Left lung (tissue), 4 donors: ENCODE measurements at regions not wholly inside any gene's neighbourhood (a gene's known extent, or its start where the extent isn't known, plus 50 kb on each side); places are given as distances from the start of the nearest gene placed in this dataset.

Source experiments
- ATAC-seq: fragments of 200-7000 bp; cut with Tn5 transposase; one replicate; pipeline ENCODE4 v1.9.1; 2020; ENCODE audit warnings: moderate library complexity
- DNase-seq, 4 donors: peaks; one replicate each; pipeline ENCODE4 v3.0.0-alpha.2; 2013 to 2020
- H3K27ac ChIP-seq, 2 donors: fragments of 200-600 bp; sonication (generic) in 1 of 2; one replicate each; pipeline versions ENCODE4 v1.5.0 to v1.8.0; 2020 to 2021
- H3K27me3 ChIP-seq, 2 donors: fragments of 200-600 bp; sonication (generic) in 1 of 2; one replicate each; pipeline versions ENCODE4 v1.5.0 to v1.8.0; 2020 to 2021
- H3K36me3 ChIP-seq, 2 donors: fragments of 200-600 bp; sonication (generic) in 1 of 2; one replicate each; pipeline versions ENCODE4 v1.5.0 to v1.8.0; 2020 to 2021
- H3K4me1 ChIP-seq, 2 donors: fragments of 200-600 bp; one replicate each; pipeline ENCODE4 v1.8.0; 2021
- H3K4me3 ChIP-seq, 2 donors: fragments of 200-600 bp; sonication (generic) in 1 of 2; one replicate each; pipeline versions ENCODE4 v1.5.0 to v1.8.0; 2020 to 2021; ENCODE audit warnings: mild to moderate bottlenecking in 1 of 2
- H3K9me3 ChIP-seq, 2 donors: fragments of 200-600 bp; sonication (generic) in 1 of 2; one replicate each; pipeline versions ENCODE4 v1.5.0 to v1.8.0; 2020 to 2021
- CTCF ChIP-seq, 2 donors: fragments of 200-600 bp; sonication (generic) in 1 of 2; IDR thresholded peaks; one replicate each; pipeline versions ENCODE4 v1.5.0 to v1.8.0; 2021; ENCODE audit warnings: antibody characterized with exemption in 2 of 2
- intact Hi-C, 2 donors: fragments of 100-400 bp; cut with DNase I; formaldehyde crosslinking; loops; one replicate each; pipeline versions ENCODE4 v1.11.2 to v1.14.2; 2022
- donor health status: DM: no; HTN: yes; CAD: no.
- donor health status: DM: no; HTN: no; CAD: no.

- Histone ChIP-seq H3K36me3 (no peaks in the 10 kb centered on the region), H3K27ac (no peak overlapping the region), H3K27me3 (no peaks in the 10 kb centered on the region), H3K4me3 (no peak overlapping the region), H3K4me1 (peaks cover 0 to 9% of the 10 kb centered on the region in 2 donors), H3K9me3 (no peaks in the 10 kb centered on the region)
- DNase-seq = no peak
- TF ChIP-seq CTCF (IDR thresholded peaks at IDR 0.05) = no peak
- ATAC-seq = no peak
- intact Hi-C loops = no loop called here
Measured at GRCh38 chr7:106595922-106596321, 65.0 kb downstream of the CCDC71L start.

- no peaks in the 10 kb centered on the region for H3K27me3 ChIP-seq
- H3K27ac ChIP-seq = no peak overlapping the region
- no peak for TF ChIP-seq CTCF (IDR thresholded peaks at IDR 0.05)
- no peak for ATAC-seq
- no peak overlapping the region for H3K4me3 ChIP-seq
- H3K9me3 ChIP-seq = no peaks in the 10 kb centered on the region
- DNase-seq = no peak
- intact Hi-C loops = no loop called here
- no peaks in the 10 kb centered on the region for H3K36me3 ChIP-seq
- no peaks in the 10 kb centered on the region for H3K4me1 ChIP-seq
Measured at GRCh38 chr7:106593028-106593417, 67.9 kb downstream of the CCDC71L start.

GRCh38 chr7:106592282-106593027 is 68.5 kb downstream of the CCDC71L start:
- no peak overlapping the region for H3K4me3 ChIP-seq
- no peaks in the 10 kb centered on the region for H3K27me3 ChIP-seq
- H3K27ac ChIP-seq = no peak overlapping the region
- DNase-seq (no peak), ATAC-seq (peak; percentile 21)
- TF ChIP-seq CTCF (IDR thresholded peaks at IDR 0.05) = no peak
- intact Hi-C loops = no loop called here
- H3K36me3 ChIP-seq = no peaks in the 10 kb centered on the region
- H3K4me1 ChIP-seq = no peaks in the 10 kb centered on the region
- no peaks in the 10 kb centered on the region for H3K9me3 ChIP-seq

DNA sequence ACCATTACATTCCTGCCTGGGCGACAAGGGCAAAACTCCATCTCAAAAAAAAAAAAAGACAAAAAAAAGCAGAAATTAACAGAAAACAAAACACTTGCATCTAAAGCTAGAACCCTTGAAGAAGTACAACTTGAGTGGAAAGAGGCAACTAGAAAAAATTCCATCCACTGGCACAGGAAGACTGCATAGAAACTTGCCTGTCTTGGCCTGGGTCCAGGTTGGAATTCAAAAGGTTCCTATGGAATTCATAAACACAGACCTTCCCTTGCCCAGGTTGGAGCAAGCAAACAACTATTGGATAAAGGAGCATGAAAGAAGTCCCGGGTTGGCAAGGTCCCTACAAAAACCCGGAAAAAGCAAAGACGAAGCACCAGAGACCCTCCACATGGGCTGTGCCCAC is 69.8 kb downstream of the CCDC71L start:
- H3K36me3 ChIP-seq = no peaks in the 10 kb centered on the region
- ATAC-seq (no peak), DNase-seq (no peak)
- H3K27me3 ChIP-seq = no peaks in the 10 kb centered on the region
- no peaks in the 10 kb centered on the region for H3K9me3 ChIP-seq
- no peaks in the 10 kb centered on the region for H3K4me1 ChIP-seq
- intact Hi-C loops = no loop called here
- no peak for TF ChIP-seq CTCF (IDR thresholded peaks at IDR 0.05)
- no peak overlapping the region for H3K4me3 ChIP-seq
- H3K27ac ChIP-seq = no peak overlapping the region

DNA sequence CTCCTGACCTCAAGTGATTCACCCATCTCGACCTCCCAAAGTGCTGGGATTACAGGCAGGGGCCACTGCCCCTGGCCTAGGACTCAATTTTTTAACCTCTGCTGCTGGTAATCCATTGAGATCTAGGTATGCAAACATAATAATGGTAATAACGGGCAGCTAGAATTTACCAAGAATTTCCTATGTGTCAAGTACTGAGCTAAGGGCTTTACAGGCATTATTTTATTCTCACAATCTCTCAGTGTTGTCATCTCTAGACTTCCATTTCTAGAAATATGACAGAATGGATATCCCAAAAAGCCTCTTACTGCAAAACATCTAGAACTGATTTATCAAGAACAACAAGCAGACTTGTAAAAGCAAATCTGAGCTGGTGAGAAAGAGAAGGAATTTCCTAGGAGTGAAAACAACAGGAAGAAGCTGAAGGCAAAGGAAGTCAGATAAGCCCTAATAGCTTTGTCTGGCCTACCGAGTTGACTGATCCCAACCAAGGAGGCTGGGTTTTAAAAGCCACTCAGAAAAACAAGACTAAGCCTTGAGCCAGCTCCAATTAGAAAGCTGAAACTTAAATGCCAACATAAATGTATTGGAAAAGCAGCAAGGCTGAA is 70.6 kb downstream of the CCDC71L start:
- H3K4me3 ChIP-seq = no peak overlapping the region
- no peak for ATAC-seq
- H3K9me3 ChIP-seq = no peaks in the 10 kb centered on the region
- intact Hi-C loops = no loop called here
- H3K36me3 ChIP-seq = no peaks in the 10 kb centered on the region
- TF ChIP-seq CTCF (IDR thresholded peaks at IDR 0.05) = no peak
- DNase-seq = no peak
- H3K4me1 ChIP-seq = no peaks in the 10 kb centered on the region
- H3K27me3 ChIP-seq = no peaks in the 10 kb centered on the region
- no peak overlapping the region for H3K27ac ChIP-seq
